Activated naive CD8-positive, alpha-beta T cell (primary cell): ENCODE measurements at regions not wholly inside any gene's neighbourhood (a gene's known extent, or its start where the extent isn't known, plus 50 kb on each side); places are given as distances from the start of the nearest gene placed in this dataset.

ENCODE experiments used
- H3K27ac Mint-ChIP-seq: one replicate; pipeline ENCODE4 v1.8.0; 2021; ENCODE audit warnings: mixed read lengths
- H3K27me3 Mint-ChIP-seq: one replicate; pipeline ENCODE4 v1.8.0; 2021; ENCODE audit warnings: mixed read lengths
- H3K36me3 Mint-ChIP-seq: one replicate; pipeline ENCODE4 v1.8.0; 2021; ENCODE audit warnings: mixed read lengths
- H3K4me1 Mint-ChIP-seq: one replicate; pipeline ENCODE4 v1.8.0; 2021; ENCODE audit warnings: low read depth, mixed read lengths
- H3K4me3 Mint-ChIP-seq: one replicate; pipeline ENCODE4 v1.8.0; 2021; ENCODE audit warnings: mild to moderate bottlenecking, mixed read lengths
- H3K9me3 Mint-ChIP-seq: one replicate; pipeline ENCODE4 v1.8.0; 2021; ENCODE audit warnings: low read depth, mixed read lengths

DNA sequence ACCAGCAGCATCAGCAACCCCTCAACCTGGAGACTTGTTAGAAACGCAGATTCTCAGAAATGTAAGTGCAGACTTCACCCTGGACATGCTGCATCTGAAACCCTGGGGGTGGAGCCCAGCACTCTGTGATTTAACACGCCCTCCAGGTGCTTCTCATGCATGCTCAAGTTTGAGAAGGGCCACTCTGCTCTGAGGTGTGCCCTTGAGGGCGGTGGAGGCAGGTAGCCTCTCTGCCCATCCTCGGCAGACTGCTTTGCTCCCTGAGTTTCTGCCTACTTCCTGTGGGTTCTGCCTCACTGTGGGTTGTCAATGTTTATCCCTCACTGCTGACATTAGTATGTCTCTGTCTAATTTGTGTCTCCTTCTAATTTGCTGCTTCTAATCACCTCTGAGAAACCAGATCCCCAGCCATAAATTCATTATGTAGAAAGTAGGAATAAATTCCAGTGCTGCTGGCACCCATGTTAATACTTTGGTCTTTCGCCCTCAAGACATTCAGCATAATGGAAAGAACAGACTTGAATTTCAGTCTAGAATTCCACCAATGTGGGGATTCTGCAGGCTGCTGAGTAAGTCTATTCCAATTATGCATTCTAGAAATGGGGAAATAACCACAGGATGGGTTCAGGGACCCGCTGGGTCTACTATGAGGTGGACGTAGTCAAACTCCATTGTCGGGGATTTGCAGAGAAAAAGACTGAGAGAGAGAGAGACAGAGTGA lies 51.3 kb upstream of the CYSLTR2 start:
- Mint-ChIP-seq H3K9me3 (peaks cover 15% of the 10 kb centered on the region), H3K27me3 (no peaks in the 10 kb centered on the region), H3K4me3 (no peak overlapping the region), H3K4me1 (peaks cover 3% of the 10 kb centered on the region), H3K36me3 (peaks cover 3% of the 10 kb centered on the region), H3K27ac (no peak overlapping the region)

- Mint-ChIP-seq H3K9me3 (peaks cover 22% of the 10 kb centered on the region), H3K27me3 (no peaks in the 10 kb centered on the region), H3K36me3 (peaks cover 3% of the 10 kb centered on the region), H3K4me1 (peaks cover 3% of the 10 kb centered on the region), H3K27ac (no peak overlapping the region), H3K4me3 (no peak overlapping the region)
These were observed 50.4 kb upstream of the CYSLTR2 start for GRCh38 chr13:48603375-48603774.
